DOHH2 (cell line): ENCODE measurements at regions not wholly inside any gene's neighbourhood (a gene's known extent, or its start where the extent isn't known, plus 50 kb on each side); places are given as distances from the start of the nearest gene placed in this dataset.

Experiments
- H3F3A ChIP-seq: fragments of 200-600 bp; sonication (generic), shearing (Covaris generic); 2 replicates; pipeline ENCODE4 v1.6.0; 2016; ENCODE audit warnings: antibody characterized with exemption, mild to moderate bottlenecking; ENCODE audit not compliant: control insufficient read depth, insufficient read depth
- H3K27ac ChIP-seq: fragments of 200-600 bp; sonication (generic); 2 replicates; pipeline ENCODE4 v1.5.1; 2014; ENCODE audit warnings: low read depth, mild to moderate bottlenecking, low read length, moderate library complexity
- H3K27me3 ChIP-seq: fragments of 200-600 bp; sonication (generic); 2 replicates; pipeline ENCODE4 v1.6.1; 2014; ENCODE audit warnings: mild to moderate bottlenecking, low read length, mixed read lengths; ENCODE audit not compliant: control insufficient read depth
- H3K36me3 ChIP-seq: fragments of 200-600 bp; sonication (generic); 2 replicates; pipeline ENCODE4 v1.6.1; 2014; ENCODE audit warnings: mild to moderate bottlenecking, low read length, moderate library complexity, mixed read lengths; ENCODE audit not compliant: control insufficient read depth
- H3K4me1 ChIP-seq: fragments of 200-600 bp; sonication (generic); 2 replicates; pipeline ENCODE4 v1.6.1; 2014; ENCODE audit warnings: mild to moderate bottlenecking, low read length, mixed read lengths; ENCODE audit not compliant: control insufficient read depth
- H3K4me2 ChIP-seq: fragments of 200-600 bp; sonication (generic); 2 replicates; pipeline ENCODE4 v1.6.0; 2014; ENCODE audit warnings: mild to moderate bottlenecking, low read length, moderate library complexity
- H3K4me3 ChIP-seq: fragments of 200-600 bp; sonication (generic); 2 replicates; pipeline ENCODE4 v1.5.1; 2014; ENCODE audit warnings: mild to moderate bottlenecking, low read length, mixed read lengths
- H3K79me2 ChIP-seq: fragments of 200-600 bp; sonication (generic); 2 replicates; pipeline ENCODE4 v1.6.1; 2014; ENCODE audit warnings: mild to moderate bottlenecking, low read length, mixed read lengths; ENCODE audit not compliant: control insufficient read depth
- H3K9me2 ChIP-seq: fragments of 200-600 bp; sonication (generic); replicated peaks from 2 replicates; pipeline ENCODE4 v1.6.1; 2014; ENCODE audit warnings: mild to moderate bottlenecking, low read length, mixed read lengths; ENCODE audit not compliant: control insufficient read depth
- H3K9me3 ChIP-seq: fragments of 200-600 bp; sonication (generic); 2 replicates; pipeline ENCODE4 v1.6.1; 2014; ENCODE audit warnings: antibody characterized with exemption, low read length, mixed read lengths; ENCODE audit not compliant: control insufficient read depth, insufficient read depth
- H4K20me1 ChIP-seq: fragments of 200-600 bp; sonication (generic); 2 replicates; pipeline ENCODE4 v1.6.0; 2014; ENCODE audit warnings: low read depth, mild to moderate bottlenecking, antibody characterized with exemption, low read length, moderate library complexity; ENCODE audit not compliant: control insufficient read depth, insufficient read depth
- CTCF ChIP-seq: fragments of 200-600 bp; sonication (generic); IDR thresholded peaks from one replicate; pipeline ENCODE4 v1.5.1; 2014; ENCODE audit warnings: antibody characterized with exemption, mild to moderate bottlenecking, low read depth, low read length; ENCODE audit not compliant: poor library complexity, severe bottlenecking
- EZH2phosphoT487 ChIP-seq: fragments of 200-600 bp; sonication (generic); IDR thresholded peaks from 2 replicates; pipeline ENCODE4 v1.6.1; 2017; ENCODE audit warnings: borderline replicate concordance, mild to moderate bottlenecking, antibody characterized with exemption, low read length, moderate library complexity, mixed read lengths

GRCh38 chr1:235056937-235057336 lies 71.7 kb downstream of the TOMM20 start:
- no peak overlapping the region for H3K4me2 ChIP-seq
- no peaks in the 10 kb centered on the region for H3F3A ChIP-seq
- no peaks in the 10 kb centered on the region for H3K9me2 ChIP-seq
- H4K20me1 ChIP-seq, result no peaks in the 10 kb centered on the region
- H3K36me3 ChIP-seq, result no peaks in the 10 kb centered on the region
- TF ChIP-seq EZH2phosphoT487 (no peak), CTCF (no peak)
- peaks cover 2% of the 10 kb centered on the region; the same call in 1 of the 2 replicates for H3K27me3 ChIP-seq
- H3K27ac ChIP-seq, result no peak overlapping the region
- H3K4me1 ChIP-seq, result no peaks in the 10 kb centered on the region
- H3K9me3 ChIP-seq, result no peaks in the 10 kb centered on the region
- no peaks in the 10 kb centered on the region for H3K79me2 ChIP-seq
- no peak overlapping the region for H3K4me3 ChIP-seq

DNA sequence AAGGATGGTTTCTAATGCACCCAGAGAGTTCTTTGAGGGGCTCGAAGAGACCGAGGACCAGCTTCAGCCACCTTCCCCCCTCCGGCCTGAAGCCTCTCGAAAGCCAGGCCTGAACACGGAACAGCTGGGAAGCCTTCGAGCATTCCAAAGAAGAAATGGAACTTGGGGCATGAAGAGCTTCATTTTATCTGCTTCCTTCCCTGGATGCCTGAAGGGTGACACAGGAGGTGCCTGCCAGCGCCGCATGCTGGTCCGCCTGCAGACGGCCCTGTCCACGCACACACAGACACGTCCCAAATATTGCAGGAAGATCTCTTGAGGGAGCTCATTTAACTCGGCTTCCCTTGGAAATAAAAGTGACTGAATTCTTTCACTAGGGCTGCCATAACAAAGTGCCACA lies 73.7 kb downstream of the TOMM20 start:
- Histone ChIP-seq H3K36me3 (no peaks in the 10 kb centered on the region), H3K27ac (no peak overlapping the region), H3K79me2 (no peaks in the 10 kb centered on the region), H3K27me3 (peaks cover 2% of the 10 kb centered on the region; the same call in 1 of the 2 replicates), H3K9me3 (no peaks in the 10 kb centered on the region), H3K4me2 (no peak overlapping the region), H3K4me3 (no peak overlapping the region), H3K9me2 (no peaks in the 10 kb centered on the region), H4K20me1 (no peaks in the 10 kb centered on the region), H3F3A (no peaks in the 10 kb centered on the region), H3K4me1 (no peaks in the 10 kb centered on the region)
- no peak for TF ChIP-seq EZH2phosphoT487
- TF ChIP-seq CTCF, result no peak

DNA sequence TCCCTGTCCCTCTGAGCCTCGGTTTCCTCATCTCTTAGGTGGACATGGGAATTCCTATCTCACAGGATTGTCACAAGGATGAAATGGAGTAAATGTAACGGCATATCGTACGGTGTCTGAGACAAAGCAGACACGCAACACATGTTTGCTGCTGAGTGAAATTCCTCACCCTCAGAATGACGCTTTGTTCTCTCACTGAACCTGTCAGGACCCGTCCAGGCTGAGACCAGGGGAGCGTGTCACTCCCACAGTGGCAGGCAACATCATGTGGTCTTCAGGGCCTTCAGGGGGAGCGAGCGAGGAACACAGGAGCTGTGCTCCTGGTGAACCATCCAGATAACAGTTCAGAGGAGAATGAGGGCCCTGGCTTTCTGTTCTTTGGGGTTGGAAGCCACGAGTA lies 74.2 kb downstream of the TOMM20 start:
- Histone ChIP-seq H3F3A (no peaks in the 10 kb centered on the region), H3K9me2 (no peaks in the 10 kb centered on the region), H3K4me2 (no peak overlapping the region), H3K36me3 (no peaks in the 10 kb centered on the region), H3K9me3 (no peaks in the 10 kb centered on the region), H4K20me1 (no peaks in the 10 kb centered on the region), H3K79me2 (no peaks in the 10 kb centered on the region), H3K4me3 (no peak overlapping the region), H3K27me3 (peaks cover 2% of the 10 kb centered on the region; the same call in 1 of the 2 replicates), H3K27ac (no peak overlapping the region), H3K4me1 (no peaks in the 10 kb centered on the region)
- TF ChIP-seq CTCF (no peak), EZH2phosphoT487 (no peak)
